Cardiac septum (tissue), 1 donor: ENCODE measurements at regions not wholly inside any gene's neighbourhood (a gene's known extent, or its start where the extent isn't known, plus 50 kb on each side); places are given as distances from the start of the nearest gene placed in this dataset.
"Not testable (repeated sequence)": the region's sequence is repeated elsewhere in the genome, so short reads cannot be mapped to it uniquely, and the experiment has no call there.

ENCODE experiments used
- DNase-seq: peaks from one replicate; pipeline ENCODE4 v3.0.0-alpha.2; 2020; ENCODE audit warnings: low spot score
- intact Hi-C: fragments of 100-400 bp; cut with DNase I; formaldehyde crosslinking; loops from one replicate; pipeline ENCODE4 v1.14.0; 2022
- donor health status: DM: no; HTN: no; CAD: no.

DNA sequence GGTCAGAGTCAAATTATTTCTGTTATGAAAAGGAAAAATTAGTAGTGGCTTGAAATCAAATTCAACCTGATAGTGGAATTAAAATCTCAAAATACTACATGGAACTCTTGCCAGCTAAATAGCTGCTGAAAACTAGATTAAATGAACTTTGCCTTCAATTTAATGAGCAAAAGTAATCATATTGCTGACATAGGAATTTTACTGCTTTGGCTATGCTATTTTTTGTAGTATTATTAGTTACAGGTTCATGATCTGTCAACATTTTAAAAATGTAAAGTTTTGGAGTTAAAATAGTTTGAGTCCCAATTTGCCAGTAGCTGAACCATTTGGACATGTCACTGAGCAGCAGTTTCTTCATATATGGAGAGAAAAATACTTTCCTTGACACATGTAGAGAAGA, 81.4 kb downstream of the RERGL start:
- intact Hi-C loops = no loop called here
- no peak for DNase-seq

DNA sequence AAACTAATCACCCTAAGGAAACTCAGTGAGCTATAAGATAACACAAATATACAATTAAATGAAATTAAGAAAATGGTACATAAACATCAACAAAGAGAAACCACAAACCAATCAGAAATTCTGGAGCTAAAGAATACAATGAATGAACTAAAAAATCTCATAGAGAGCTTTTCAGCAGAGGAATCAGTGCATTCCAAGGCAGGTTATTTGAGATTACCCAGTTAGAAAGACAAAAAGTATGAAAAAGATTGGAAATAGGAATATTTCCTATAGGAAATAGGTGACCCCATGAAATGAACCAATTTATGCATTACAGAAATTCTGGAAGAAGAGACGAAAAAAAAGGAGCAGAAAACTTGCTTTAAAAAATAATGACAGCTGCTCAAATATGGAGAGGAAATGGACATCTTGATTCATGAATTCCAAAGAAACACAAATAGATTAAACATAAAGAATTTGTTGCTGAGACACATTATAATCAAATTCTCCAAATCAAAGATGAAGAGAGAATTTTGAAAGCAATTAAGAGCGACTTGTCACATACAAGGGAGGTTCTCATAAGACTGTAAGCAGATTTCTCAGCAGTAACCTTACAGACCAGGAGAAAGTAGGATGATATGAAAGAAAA, 90.7 kb downstream of the RERGL start:
- intact Hi-C loops = no loop called here
- no peak for DNase-seq

DNA sequence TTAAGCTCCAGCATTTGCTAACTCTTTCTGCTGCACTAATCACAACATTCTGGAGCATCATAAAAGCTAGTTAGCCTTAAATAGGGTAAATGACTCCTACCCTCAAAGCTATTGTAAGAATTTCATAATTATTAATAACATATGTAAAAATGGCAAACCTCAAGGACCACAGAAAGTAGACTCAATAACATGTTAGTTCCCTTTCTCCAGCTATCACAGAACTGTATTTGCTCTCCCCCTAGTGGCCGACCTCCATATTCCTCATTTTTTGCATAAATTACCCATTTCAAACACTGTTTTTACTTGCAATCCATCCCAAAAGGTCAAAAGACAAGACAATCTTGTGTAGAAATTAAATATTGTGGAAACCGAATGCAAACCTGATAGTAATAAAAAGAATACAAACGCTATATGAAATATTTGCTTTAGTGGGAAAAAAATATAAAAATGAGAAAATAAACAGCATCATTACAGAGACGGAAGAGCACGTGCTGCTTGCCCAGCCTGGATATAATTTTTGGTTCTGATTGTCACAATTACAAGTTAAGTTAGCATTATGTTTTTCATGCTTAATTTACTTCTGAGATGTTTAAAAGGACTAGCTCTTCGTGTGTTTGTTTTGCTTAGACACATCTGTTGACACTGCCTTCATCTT, 97.9 kb downstream of the RERGL start:
- intact Hi-C loops = no loop called here
- no peak for DNase-seq

DNA sequence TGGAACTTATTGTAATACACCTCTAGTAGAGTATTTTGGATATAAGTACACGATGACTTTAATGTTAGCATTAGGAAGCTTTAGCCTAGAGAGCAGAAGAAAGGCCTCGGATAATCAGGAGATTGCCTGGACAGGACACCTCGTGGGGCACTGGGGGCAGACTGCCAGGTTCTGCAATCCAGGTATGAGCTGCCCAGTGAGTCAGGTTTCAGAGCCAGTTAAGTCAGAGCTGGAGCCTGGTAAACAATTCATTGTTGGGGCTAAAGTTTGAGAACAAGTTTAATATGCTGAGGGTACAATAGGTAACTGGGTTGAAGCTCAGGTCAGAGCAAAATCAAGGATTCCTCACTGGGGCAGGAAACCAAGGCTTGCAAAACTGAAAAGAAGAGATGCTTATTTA, 107.4 kb downstream of the RERGL start:
- intact Hi-C loops = no loop called here

DNA sequence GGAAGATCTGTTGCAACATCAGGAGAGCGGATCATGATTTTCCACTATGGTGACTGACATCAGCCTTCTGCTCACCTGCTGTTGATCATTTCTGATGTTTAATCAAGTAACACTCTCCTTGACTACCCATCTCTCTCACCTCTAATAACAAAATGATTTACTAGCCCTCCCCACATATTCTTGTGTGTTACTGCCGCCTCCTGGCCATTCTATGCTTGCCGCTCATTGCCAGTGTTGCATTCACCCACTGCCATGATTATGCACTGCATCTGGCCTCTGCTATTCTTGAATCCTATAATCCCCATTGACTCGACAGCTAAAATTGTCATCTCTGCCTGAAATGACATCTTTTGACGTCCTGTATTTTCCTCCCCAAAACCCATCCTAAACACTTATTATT, 113.8 kb downstream of the RERGL start:
- DNase-seq = no peak
- intact Hi-C loops = no loop called here

More for the DNA sequence above, 107.4 kb downstream of the RERGL start:
- DNase-seq = no peak

DNA sequence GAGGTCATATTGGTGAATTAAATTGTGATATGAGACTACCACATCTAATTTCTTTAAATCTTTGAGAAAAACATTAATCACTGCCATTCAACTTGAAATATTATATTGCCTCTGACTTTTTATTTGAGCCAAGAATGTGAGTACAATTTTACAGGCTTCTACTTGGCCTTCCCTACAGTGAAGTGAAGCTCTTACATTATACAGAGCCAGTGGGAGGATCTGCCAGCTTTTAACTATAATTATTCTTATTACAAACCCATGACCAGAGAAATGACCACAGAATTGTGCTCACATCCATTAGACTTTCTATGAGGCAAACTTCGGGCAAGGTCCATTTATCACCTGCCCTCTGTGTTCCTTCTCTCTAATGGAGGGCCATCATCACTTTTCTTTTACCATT, 114.2 kb downstream of the RERGL start:
- DNase-seq = no peak
- intact Hi-C loops = no loop called here

DNA sequence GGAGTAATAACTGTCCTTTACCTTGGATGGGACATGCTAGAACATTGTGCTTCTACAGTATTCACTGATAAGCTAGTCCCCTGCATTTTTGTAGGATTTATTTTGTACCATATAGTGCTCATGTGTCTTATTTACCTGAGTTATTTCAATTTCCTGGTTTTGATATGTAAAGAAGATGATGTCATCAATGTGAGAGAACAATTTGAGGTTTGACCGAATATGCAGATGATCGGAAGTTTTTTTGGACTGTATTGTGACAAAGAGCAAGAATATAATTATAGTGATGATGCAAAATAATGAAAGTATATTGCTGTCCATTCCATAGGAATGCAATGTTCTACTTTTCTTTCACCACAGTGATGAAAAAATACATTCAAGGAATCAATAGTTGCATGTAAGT, 114.8 kb downstream of the RERGL start:
- DNase-seq = no peak
- intact Hi-C loops = no loop called here

DNA sequence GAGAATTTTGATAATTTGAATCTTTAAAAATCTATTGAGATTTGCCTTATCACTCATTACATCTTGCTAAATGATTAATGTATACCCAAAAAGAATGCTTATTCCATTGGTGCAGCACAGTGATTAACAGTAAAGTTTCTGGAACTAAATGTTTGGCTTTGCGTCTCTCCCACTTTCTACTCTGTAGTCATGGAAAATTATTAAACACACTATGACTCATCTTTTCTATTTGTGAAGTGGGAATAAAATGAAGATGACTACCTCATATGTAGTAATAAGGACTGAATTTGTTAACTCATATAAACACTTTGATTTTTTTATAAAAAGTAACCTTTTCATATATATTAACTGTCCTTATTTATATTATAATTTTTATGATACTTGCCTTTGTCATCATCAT, 118.1 kb downstream of the RERGL start:
- intact Hi-C loops = no loop called here

DNA sequence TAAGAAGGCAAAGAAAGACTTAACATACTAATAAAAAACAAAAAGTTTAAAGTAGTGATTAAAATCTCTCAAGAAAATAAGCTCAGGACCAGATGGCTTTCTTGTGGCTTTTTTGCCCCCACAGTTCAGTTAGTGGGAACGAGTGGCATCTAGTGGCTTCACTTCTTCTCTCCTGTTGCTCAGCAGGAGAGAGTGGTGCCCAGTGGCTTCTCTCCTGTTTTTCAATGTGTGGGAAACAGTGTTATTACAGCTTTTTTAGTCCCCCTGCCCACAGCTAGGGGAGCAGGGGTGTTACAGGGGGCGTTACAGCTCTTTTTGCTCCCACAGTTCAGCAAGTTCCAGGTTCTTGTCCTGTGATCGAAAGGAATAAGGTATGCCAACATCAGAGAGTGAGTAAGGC, 135.2 kb downstream of the RERGL start:
- intact Hi-C loops = no loop called here
- no peak for DNase-seq

More for the DNA sequence above, 118.1 kb downstream of the RERGL start:
- no peak for DNase-seq

DNA sequence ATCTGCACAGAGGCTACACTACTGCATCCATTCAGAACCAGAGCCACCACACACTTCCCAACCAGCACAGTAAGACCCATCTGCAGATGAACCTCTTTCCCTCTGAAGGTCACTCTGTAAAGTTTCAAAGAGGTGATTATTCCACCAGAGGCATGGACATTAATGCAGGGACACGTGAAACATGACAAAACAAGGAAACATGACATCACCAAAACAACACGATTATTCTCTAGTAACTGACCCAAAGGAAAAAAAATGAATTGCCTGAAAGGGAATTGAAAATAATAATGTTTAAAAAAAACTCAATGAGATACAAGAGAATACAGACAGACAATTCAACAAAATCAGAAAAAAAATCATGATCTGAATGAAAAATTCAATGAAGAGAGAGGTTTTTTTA, 139.1 kb downstream of the RERGL start:
- DNase-seq = no peak
- intact Hi-C loops = no loop called here

DNA sequence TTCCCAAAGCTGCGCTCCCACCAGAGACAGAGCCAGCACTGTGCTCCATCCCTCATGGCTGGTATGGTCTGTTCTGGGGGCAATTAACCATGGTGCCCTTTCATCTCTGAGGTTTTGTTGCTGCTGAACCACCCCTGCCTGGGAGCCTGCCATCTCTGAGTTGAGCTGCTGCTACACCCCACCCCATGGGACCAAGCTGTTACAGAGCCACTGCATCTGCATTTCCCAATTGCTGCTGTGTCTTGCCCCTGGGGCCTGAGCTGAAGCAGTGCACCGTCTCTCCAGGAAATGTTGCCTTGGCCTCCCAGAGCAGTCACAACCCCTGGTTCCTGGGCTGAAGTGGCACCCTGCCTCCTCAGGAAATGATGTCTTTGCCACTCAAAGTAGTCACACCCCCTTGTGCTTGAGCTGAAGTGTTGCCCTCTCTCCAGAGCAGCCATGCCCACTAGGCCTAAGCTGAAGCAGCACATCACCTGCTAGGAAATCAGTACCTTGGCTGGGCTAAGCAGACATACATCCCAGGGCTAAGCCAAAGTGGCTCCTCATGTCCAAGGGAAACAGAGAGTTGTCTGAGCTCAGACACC, 140.3 kb downstream of the RERGL start:
- intact Hi-C loops = no loop called here
- no peak for DNase-seq

DNA sequence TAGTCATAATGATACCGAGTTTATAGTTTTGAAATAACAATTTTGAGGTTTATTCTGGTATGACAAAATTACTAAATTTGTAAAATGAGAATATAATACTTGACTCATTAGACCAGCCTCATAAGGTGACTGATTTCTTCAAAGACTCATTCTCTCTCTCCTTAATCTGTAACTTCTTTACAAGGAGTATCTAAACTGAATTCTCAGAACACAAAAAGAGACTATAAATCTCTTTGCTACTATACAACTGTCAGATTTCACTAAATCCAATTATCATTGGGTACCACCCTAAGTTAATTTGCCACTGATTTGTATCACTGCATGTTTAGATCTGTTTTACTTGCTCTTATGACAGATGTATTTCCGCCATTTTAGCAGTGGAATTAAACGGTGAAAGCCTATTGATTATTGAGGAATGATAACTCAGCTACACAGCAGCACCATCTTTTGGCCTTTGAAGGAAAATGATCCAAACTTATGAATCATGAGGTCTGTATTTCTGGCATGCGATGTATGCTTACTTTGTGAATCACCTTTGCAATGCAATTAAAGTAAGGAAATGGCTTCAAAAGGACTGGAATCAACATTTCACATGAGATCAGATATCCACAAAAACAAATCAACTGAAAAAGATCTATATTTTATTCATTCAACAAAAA, 161.2 kb downstream of the RERGL start:
- intact Hi-C loops = no loop called here
- DNase-seq = no peak

DNA sequence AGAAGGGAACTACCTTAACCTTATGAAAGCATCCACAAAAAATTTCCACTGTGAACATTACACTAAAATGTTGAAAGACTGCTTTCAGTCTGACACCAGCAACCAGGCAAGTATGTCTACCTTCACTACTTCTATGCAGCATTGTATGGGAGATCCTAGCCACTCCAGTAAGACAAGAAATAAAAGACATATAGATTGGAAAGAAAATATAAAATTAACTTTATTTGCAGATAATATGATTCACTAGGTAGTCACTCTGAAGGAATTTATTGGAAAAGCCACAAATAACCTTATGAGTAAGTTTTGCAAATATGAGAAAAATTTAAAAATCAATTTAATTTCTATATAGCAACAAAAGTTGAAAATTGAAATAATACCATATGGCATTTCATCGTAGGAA, 172.0 kb downstream of the RERGL start:
- DNase-seq = no peak
- intact Hi-C loops = no loop called here

DNA sequence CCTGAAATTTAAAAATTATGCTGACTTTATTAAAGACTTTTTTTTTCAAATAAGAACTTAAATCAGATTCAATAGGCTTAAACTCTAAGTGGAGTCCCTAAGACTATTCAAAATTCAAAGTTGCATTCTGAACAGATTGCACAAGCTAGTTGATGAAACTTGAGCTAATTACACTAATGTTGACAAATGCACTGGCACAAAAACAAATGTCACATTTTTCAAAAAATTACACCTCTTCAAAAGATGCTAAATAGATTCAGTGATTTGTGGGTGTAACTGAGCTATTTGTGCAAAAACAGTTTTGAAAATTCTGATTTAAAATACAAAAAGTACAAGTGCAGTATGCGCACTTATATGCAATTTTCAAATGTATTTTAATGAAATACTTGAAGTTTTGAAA, 205.4 kb downstream of the RERGL start:
- DNase-seq = no peak
- intact Hi-C loops = no loop called here

DNA sequence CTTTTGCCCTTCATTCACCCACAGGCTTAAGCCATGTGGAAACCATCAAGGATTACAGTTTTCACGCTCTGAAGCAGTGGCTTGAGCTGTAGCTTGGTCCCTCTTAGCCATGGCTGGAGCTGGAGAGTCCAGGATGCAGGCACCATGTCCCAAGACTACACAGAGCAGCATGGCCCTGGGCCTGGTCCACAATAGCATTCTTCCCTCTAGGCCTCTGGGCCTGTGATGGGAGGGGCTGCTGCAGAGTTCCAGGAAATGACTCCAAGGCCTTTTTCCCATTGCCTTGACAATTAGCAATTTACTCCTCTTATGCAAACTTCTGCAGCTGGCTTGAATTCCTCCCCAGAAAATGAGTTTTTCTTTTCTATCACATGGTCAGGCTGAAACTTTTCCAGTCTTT, 211.3 kb downstream of the RERGL start:
- DNase-seq = no peak
- intact Hi-C loops = no loop called here

DNA sequence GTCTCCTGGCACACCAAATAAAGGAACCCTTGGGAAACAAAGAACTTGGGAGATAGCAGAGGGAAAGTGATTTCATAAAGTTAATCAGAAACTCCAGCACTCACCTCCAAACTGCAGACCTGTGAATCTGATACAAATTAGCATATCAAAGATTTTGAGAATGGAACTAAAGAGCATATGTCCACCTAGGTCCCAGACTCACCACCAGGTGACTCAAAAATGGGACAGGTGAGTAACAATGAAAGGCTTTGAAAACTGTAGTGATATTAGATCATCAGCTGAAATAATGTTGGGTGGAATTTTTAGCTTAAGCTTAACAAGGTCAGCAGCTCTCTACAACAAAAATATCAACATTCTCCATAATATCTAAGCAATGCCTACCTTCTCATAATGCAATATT, 214.8 kb downstream of the RERGL start:
- DNase-seq = no peak
- intact Hi-C loops = no loop called here

DNA sequence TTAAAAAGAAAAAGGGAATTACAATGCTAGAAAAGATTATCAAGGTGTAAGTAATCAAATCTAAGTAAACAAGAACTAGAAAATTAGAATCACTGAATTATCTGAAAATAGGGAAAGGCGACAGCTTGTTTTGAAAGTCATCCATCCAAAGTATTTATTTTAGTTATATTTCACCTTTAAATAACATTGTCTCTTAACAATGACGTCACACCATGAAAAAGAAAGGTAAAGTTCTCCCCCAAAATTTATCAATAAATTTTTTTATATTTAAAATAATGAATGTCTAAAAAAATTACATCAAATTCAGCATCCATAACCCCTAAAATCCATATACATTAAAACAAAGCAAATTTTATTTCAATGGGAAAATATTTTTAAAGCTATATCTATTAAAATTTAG, 223.2 kb downstream of the RERGL start:
- DNase-seq = no peak
- intact Hi-C loops = no loop called here

DNA sequence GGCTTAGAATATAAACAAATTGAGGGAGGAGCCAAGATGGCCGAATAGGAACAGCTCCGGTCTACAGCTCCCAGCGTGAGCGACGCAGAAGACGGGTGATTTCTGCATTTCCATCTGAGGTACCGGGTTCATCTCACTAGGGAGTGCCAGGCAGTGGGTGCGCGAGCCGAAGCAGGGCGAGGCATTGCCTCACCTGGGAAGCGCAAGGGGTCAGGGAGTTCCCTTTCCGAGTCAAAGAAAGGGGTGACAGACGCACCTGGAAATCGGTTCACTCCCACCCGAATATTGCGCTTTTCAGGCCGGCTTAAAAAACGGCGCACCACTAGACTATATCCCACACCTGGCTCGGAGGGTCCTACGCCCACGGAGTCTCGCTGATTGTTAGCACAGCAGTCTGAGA, 234.4 kb downstream of the RERGL start:
- DNase-seq, intact Hi-C loops: not testable (repeated sequence)

DNA sequence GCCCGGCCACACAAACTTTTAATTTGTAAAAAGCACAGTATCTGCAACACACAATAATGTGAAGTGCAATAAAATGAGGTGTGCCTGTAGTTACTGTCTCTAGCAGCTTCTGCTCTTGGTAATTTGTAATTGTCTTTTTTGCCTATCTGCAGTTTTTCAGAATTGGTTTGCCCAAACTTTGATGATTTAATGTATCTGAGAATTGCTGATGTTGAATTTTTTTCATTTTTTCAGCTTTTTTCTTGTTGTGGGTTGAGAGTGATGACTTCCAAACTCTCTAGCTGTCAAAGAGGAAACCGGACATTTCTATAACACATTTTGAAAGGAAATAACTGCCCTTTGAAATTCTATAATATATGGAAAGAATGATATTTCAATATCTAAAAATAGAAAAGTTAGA, 236.9 kb downstream of the RERGL start:
- intact Hi-C loops = loop anchor here (5.0 kb wide), 1 partner anchor 91 kb away; no protein-coding TSS in a partner anchor
- DNase-seq = no peak

DNA sequence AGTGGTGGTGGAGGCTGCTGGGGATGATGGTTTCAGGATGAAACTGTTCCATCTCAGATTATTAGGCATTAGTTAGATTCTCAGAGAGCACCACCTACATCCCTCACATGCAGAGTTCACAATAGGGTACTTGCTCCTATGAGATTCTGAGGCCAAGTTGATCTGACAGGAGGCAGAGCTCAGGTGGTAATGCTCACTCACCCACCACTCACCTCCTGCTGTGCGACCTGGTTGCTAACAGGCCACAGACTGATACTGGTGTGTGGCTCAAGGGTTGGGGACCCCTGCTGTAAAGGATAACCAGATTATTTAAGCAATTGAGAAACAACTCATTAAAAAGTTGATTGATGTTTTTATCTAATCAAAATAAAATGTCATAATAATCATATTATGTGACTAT, 248.5 kb downstream of the RERGL start:
- DNase-seq = no peak
- intact Hi-C loops = no loop called here

DNA sequence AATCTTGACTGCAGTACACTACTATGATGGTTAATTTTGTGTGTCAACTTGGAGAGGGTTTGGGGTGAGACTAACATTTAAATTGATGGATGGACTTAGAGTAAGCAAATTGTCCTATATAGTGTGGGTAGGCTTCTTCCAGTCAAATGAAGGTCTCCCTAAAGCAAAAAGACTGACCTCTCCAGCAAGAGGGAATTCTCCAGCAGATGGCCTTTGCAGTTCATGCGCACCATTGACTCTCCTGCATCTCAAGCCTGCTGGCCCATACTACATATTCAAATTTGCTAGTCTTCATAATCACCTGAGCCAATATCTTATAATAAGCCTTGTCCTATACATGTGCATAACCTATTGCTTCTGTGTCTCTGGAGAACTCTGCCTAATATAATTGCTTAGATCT, 260.2 kb downstream of the RERGL start:
- intact Hi-C loops = no loop called here
- no peak for DNase-seq
